Keratinocyte (primary cell): ENCODE measurements at regions not wholly inside any gene's neighbourhood (a gene's known extent, or its start where the extent isn't known, plus 50 kb on each side); places are given as distances from the start of the nearest gene placed in this dataset.

Source experiments
- CTCF ChIP-seq, 3 experiments: IDR thresholded peaks in 1 of 3; conservative IDR thresholded peaks in 1 of 3; optimal IDR thresholded peaks in 1 of 3; 2 replicates in 2 of 3; 3 replicates in 1 of 3; pipeline versions ENCODE3 to v1.5.1; 2011; ENCODE audit warnings: low read length in 3 of 3, mild to moderate bottlenecking in 3 of 3, moderate library complexity in 2 of 3, control low read depth in 1 of 3, inconsistent platforms in 1 of 3; ENCODE audit not compliant: insufficient read depth in 2 of 3; ENCODE audit errors: extremely low read depth in 1 of 3
- EZH2 ChIP-seq: IDR thresholded peaks from one replicate; pipeline ENCODE4 v1.6.1; 2012; ENCODE audit warnings: inconsistent platforms, mild to moderate bottlenecking, low read length, moderate library complexity

DNA sequence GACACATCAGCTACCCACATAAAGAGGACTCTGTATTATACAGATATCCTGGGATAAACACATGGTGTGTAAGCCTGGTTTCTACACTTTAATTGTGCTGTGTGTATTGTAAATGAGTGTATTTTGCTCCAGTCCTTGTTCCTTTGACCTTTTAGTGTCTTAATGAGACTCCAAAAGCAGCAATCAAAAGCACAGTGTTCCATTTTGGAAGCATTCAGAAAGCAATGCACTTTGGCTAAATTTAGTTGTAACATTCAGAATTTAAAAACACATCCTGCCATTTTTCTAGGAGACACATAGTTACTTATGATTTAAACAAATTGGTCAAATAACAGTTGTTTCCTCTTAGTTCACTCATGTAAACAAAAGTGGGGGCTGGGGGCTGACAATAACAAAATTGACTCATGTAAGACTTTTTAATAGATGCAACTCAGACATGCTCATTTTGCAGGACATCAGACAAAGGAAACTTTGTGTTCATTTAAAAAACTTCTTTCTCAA lies 122.2 kb downstream of the GPR37 start:
- no peak for TF ChIP-seq EZH2
- no peak for TF ChIP-seq CTCF (optimal IDR thresholded peaks at IDR 0.05 in 1 of 3, IDR thresholded peaks at IDR 0.05 in 1 of 3, conservative IDR thresholded peaks at IDR 0.05 in 1 of 3; ENCODE audit: extremely low read depth in 1 of 3, insufficient read depth in 2 of 3, low read length in 3 of 3)
